ENCODE measurements at regions not wholly inside any gene's neighbourhood (a gene's known extent, or its start where the extent isn't known, plus 50 kb on each side); places are given as distances from the start of the nearest gene placed in this dataset.

GRCh38 chr11:36746886-36747710 lies 149.1 kb upstream of the RAG2 start:
- H3K27ac ChIP-seq, result no peak overlapping the region; the same call in 1 of the 2 replicates
- no peaks in the 10 kb centered on the region for H3K27me3 ChIP-seq (ENCODE audit: insufficient read depth, low read depth, severe bottlenecking)
- H3K4me3 ChIP-seq (ENCODE audit: low read depth, low read length), result no peak overlapping the region
- peak; percentile 95 for TF ChIP-seq CTCF (IDR thresholded peaks at IDR 0.05; ENCODE audit: low read depth, low read length)
- H3K9me3 ChIP-seq (ENCODE audit: severe bottlenecking), result no peaks in the 10 kb centered on the region
- peak; percentile 92 for DNase-seq
- H3K36me3 ChIP-seq, result no peaks in the 10 kb centered on the region

- no peaks in the 10 kb centered on the region for H3K9me3 ChIP-seq (ENCODE audit: severe bottlenecking)
- no peaks in the 10 kb centered on the region for H3K36me3 ChIP-seq
- peak; percentile 85 for DNase-seq
- H3K27me3 ChIP-seq (ENCODE audit: insufficient read depth, low read depth, severe bottlenecking), result no peaks in the 10 kb centered on the region
- H3K27ac ChIP-seq, result no peak overlapping the region
- peak; percentile 81 for TF ChIP-seq CTCF (IDR thresholded peaks at IDR 0.05; ENCODE audit: low read depth, low read length)
- no peak overlapping the region for H3K4me3 ChIP-seq (ENCODE audit: low read depth, low read length)
Observed at GRCh38 chr11:36744375-36745168, 146.5 kb upstream of the RAG2 start.

GRCh38 chr11:36743039-36743438 lies 145.0 kb upstream of the RAG2 start:
- Histone ChIP-seq H3K4me3 (ENCODE audit: low read depth, low read length) (no peak overlapping the region), H3K36me3 (no peaks in the 10 kb centered on the region), H3K27ac (no peak overlapping the region), H3K9me3 (ENCODE audit: severe bottlenecking) (no peaks in the 10 kb centered on the region), H3K27me3 (ENCODE audit: insufficient read depth, low read depth, severe bottlenecking) (no peaks in the 10 kb centered on the region)
- DNase-seq, result no peak
- TF ChIP-seq CTCF (IDR thresholded peaks at IDR 0.05; ENCODE audit: low read depth, low read length), result no peak

DNA sequence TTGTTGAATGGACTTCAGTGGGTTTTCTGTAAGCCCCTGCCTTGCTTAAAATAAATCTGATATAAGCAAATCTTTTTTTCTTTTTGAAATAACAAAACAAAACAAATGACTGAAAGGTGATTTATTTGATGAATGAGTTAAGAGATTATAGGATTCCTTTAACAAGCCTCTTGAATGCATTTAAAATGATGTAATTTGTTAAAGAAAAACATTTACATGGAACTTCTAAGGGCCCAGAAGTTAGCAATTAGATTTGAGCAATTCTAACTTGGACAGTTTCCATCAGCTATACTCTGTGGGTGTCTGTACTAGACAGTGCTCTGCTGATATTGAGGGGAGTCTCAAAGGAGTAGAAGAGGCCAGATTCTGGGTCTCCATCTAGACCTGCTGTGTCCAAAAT lies 143.5 kb upstream of the RAG2 start:
- DNase-seq, result no peak
- Histone ChIP-seq H3K27ac (no peak overlapping the region), H3K36me3 (no peaks in the 10 kb centered on the region), H3K9me3 (ENCODE audit: severe bottlenecking) (no peaks in the 10 kb centered on the region), H3K4me3 (ENCODE audit: low read depth, low read length) (no peak overlapping the region), H3K27me3 (ENCODE audit: insufficient read depth, low read depth, severe bottlenecking) (no peaks in the 10 kb centered on the region)
- TF ChIP-seq CTCF (IDR thresholded peaks at IDR 0.05; ENCODE audit: low read depth, low read length), result no peak

DNA sequence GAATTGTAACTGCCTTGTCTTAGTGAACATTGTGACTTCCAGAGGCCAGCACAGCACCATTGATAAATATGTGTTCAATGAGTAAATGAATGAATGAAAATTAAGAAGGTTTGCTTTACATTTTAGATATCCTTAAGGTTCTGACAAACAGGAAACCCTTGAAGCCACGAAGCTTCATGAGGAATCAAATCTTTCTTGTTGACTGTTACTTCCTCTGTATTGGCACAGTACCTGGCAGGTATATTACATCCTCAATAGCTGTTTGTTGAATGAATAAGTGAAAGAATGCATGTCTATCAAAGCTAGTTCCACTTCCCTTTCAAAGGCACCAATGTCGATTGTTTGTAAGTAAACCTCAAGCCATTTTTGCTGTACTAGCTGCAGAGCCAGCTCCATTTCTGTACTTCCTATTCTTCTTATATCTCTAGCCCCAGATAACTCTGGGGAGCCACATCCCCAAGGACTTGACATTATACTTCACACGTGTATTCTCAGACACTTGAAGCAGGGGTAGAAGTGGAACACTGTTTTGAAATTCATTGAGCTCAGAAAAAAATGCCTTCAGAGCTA lies 140.3 kb upstream of the RAG2 start:
- Histone ChIP-seq H3K36me3 (no peaks in the 10 kb centered on the region), H3K27me3 (ENCODE audit: insufficient read depth, low read depth, severe bottlenecking) (no peaks in the 10 kb centered on the region), H3K4me3 (ENCODE audit: low read depth, low read length) (no peak overlapping the region), H3K27ac (no peak overlapping the region), H3K9me3 (ENCODE audit: severe bottlenecking) (no peaks in the 10 kb centered on the region)
- no peak for DNase-seq
- no peak for TF ChIP-seq CTCF (IDR thresholded peaks at IDR 0.05; ENCODE audit: low read depth, low read length)
